DOHH2 (cell line): ENCODE measurements at regions not wholly inside any gene's neighbourhood (a gene's known extent, or its start where the extent isn't known, plus 50 kb on each side); places are given as distances from the start of the nearest gene placed in this dataset.

ENCODE experiments used
- H3F3A ChIP-seq: fragments of 200-600 bp; sonication (generic), shearing (Covaris generic); 2 replicates; pipeline ENCODE4 v1.6.0; 2016; ENCODE audit warnings: antibody characterized with exemption, mild to moderate bottlenecking; ENCODE audit not compliant: control insufficient read depth, insufficient read depth
- H3K27ac ChIP-seq: fragments of 200-600 bp; sonication (generic); 2 replicates; pipeline ENCODE4 v1.5.1; 2014; ENCODE audit warnings: low read depth, mild to moderate bottlenecking, low read length, moderate library complexity
- H3K27me3 ChIP-seq: fragments of 200-600 bp; sonication (generic); 2 replicates; pipeline ENCODE4 v1.6.1; 2014; ENCODE audit warnings: mild to moderate bottlenecking, low read length, mixed read lengths; ENCODE audit not compliant: control insufficient read depth
- H3K36me3 ChIP-seq: fragments of 200-600 bp; sonication (generic); 2 replicates; pipeline ENCODE4 v1.6.1; 2014; ENCODE audit warnings: mild to moderate bottlenecking, low read length, moderate library complexity, mixed read lengths; ENCODE audit not compliant: control insufficient read depth
- H3K4me1 ChIP-seq: fragments of 200-600 bp; sonication (generic); 2 replicates; pipeline ENCODE4 v1.6.1; 2014; ENCODE audit warnings: mild to moderate bottlenecking, low read length, mixed read lengths; ENCODE audit not compliant: control insufficient read depth
- H3K4me2 ChIP-seq: fragments of 200-600 bp; sonication (generic); 2 replicates; pipeline ENCODE4 v1.6.0; 2014; ENCODE audit warnings: mild to moderate bottlenecking, low read length, moderate library complexity
- H3K4me3 ChIP-seq: fragments of 200-600 bp; sonication (generic); 2 replicates; pipeline ENCODE4 v1.5.1; 2014; ENCODE audit warnings: mild to moderate bottlenecking, low read length, mixed read lengths
- H3K79me2 ChIP-seq: fragments of 200-600 bp; sonication (generic); 2 replicates; pipeline ENCODE4 v1.6.1; 2014; ENCODE audit warnings: mild to moderate bottlenecking, low read length, mixed read lengths; ENCODE audit not compliant: control insufficient read depth
- H3K9me2 ChIP-seq: fragments of 200-600 bp; sonication (generic); replicated peaks from 2 replicates; pipeline ENCODE4 v1.6.1; 2014; ENCODE audit warnings: mild to moderate bottlenecking, low read length, mixed read lengths; ENCODE audit not compliant: control insufficient read depth
- H3K9me3 ChIP-seq: fragments of 200-600 bp; sonication (generic); 2 replicates; pipeline ENCODE4 v1.6.1; 2014; ENCODE audit warnings: antibody characterized with exemption, low read length, mixed read lengths; ENCODE audit not compliant: control insufficient read depth, insufficient read depth
- H4K20me1 ChIP-seq: fragments of 200-600 bp; sonication (generic); 2 replicates; pipeline ENCODE4 v1.6.0; 2014; ENCODE audit warnings: low read depth, mild to moderate bottlenecking, antibody characterized with exemption, low read length, moderate library complexity; ENCODE audit not compliant: control insufficient read depth, insufficient read depth
- EZH2phosphoT487 ChIP-seq: fragments of 200-600 bp; sonication (generic); IDR thresholded peaks from 2 replicates; pipeline ENCODE4 v1.6.1; 2017; ENCODE audit warnings: borderline replicate concordance, mild to moderate bottlenecking, antibody characterized with exemption, low read length, moderate library complexity, mixed read lengths
- TF ChIP-seq, protein P1 (sequence below): fragments of 200-600 bp; sonication (generic); IDR thresholded peaks from one replicate; pipeline ENCODE4 v1.5.1; 2014; ENCODE audit warnings: antibody characterized with exemption, mild to moderate bottlenecking, low read depth, low read length; ENCODE audit not compliant: poor library complexity, severe bottlenecking

DNA sequence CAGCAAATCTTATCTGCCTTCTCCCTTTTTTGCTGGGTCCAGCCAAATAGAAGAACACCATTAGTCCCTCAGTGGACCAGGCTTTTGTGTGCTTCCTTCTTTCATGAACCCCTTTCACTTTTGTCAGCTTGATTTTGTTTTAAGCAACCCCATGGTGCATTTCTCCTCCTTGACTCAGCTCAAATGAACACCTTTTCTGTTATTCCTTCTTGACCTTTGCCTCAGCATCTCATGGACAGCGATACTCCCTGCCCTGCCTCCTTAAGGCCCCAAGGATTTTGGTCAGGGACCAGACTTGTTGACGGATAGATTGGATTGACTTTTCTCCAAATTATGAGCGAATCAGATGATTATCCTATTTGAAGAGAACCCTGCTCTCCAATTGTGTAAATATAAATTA lies 356.6 kb upstream of the USP24 start:
- no peaks in the 10 kb centered on the region for H3K4me1 ChIP-seq
- no peaks in the 10 kb centered on the region for H3K9me2 ChIP-seq
- H3K27ac ChIP-seq, result no peak overlapping the region
- H3K36me3 ChIP-seq, result no peaks in the 10 kb centered on the region
- H3K27me3 ChIP-seq, result no peaks in the 10 kb centered on the region
- H3F3A ChIP-seq, result no peaks in the 10 kb centered on the region
- H3K79me2 ChIP-seq, result no peaks in the 10 kb centered on the region
- no peak overlapping the region for H3K4me3 ChIP-seq
- H4K20me1 ChIP-seq, result no peaks in the 10 kb centered on the region
- no peak overlapping the region for H3K4me2 ChIP-seq
- no peaks in the 10 kb centered on the region for H3K9me3 ChIP-seq
- TF ChIP-seq EZH2phosphoT487, result no peak
- TF ChIP-seq, protein P1, sequence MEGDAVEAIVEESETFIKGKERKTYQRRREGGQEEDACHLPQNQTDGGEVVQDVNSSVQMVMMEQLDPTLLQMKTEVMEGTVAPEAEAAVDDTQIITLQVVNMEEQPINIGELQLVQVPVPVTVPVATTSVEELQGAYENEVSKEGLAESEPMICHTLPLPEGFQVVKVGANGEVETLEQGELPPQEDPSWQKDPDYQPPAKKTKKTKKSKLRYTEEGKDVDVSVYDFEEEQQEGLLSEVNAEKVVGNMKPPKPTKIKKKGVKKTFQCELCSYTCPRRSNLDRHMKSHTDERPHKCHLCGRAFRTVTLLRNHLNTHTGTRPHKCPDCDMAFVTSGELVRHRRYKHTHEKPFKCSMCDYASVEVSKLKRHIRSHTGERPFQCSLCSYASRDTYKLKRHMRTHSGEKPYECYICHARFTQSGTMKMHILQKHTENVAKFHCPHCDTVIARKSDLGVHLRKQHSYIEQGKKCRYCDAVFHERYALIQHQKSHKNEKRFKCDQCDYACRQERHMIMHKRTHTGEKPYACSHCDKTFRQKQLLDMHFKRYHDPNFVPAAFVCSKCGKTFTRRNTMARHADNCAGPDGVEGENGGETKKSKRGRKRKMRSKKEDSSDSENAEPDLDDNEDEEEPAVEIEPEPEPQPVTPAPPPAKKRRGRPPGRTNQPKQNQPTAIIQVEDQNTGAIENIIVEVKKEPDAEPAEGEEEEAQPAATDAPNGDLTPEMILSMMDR, result no peak

DNA sequence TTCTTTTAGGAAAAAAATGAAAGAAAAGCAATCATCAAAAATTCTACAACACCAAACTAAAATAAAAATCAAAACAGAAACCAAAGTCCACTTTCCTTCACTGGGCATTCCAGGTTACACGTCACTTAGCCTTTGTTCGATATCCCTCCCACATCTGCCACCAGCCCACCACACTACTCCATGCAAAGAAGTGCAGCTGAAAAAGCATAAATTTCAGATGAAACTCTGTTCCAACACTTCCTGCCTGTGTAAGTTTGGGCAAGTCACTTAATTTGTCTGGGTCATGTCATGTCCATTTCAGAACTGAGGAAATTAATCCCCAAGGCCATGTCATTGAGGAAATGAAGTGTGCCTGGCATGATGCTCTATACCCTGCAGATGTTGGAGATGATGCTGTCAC lies 354.3 kb upstream of the USP24 start:
- no peaks in the 10 kb centered on the region for H3K9me2 ChIP-seq
- H3K4me1 ChIP-seq, result no peaks in the 10 kb centered on the region
- H3K4me2 ChIP-seq, result no peak overlapping the region
- H3K79me2 ChIP-seq, result no peaks in the 10 kb centered on the region
- no peaks in the 10 kb centered on the region for H3K36me3 ChIP-seq
- no peak overlapping the region for H3K4me3 ChIP-seq
- no peak for TF ChIP-seq EZH2phosphoT487
- TF ChIP-seq, protein P1, result no peak
- no peaks in the 10 kb centered on the region for H3F3A ChIP-seq
- no peaks in the 10 kb centered on the region for H4K20me1 ChIP-seq
- H3K27ac ChIP-seq, result no peak overlapping the region
- no peaks in the 10 kb centered on the region for H3K27me3 ChIP-seq
- no peaks in the 10 kb centered on the region for H3K9me3 ChIP-seq

DNA sequence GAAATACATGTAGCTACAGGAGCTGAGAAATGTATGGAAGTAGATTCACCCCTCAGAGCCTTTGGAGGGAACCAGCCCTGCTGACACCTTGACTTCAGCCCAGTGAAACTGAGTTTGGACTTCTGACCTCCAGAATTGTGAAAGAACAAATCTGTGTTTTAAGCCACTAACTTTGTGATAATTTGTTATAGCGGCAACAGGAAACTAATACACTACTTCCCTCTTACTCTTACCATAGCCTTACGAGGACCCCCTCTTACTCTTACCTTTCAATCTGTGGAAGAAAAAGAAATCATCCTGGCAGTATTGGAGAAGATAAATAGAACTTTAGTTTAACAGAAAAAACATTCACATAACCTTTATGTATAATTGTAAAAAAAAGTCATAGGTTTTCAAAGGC lies 353.6 kb upstream of the USP24 start:
- H3K9me2 ChIP-seq, result no peaks in the 10 kb centered on the region
- H3K27me3 ChIP-seq, result no peaks in the 10 kb centered on the region
- H3K4me3 ChIP-seq, result no peak overlapping the region
- TF ChIP-seq EZH2phosphoT487, result no peak
- TF ChIP-seq, protein P1, result no peak
- H3K9me3 ChIP-seq, result no peaks in the 10 kb centered on the region
- H3K4me1 ChIP-seq, result no peaks in the 10 kb centered on the region
- no peak overlapping the region for H3K27ac ChIP-seq
- H4K20me1 ChIP-seq, result no peaks in the 10 kb centered on the region
- no peaks in the 10 kb centered on the region for H3K36me3 ChIP-seq
- no peaks in the 10 kb centered on the region for H3F3A ChIP-seq
- no peak overlapping the region for H3K4me2 ChIP-seq
- no peaks in the 10 kb centered on the region for H3K79me2 ChIP-seq

DNA sequence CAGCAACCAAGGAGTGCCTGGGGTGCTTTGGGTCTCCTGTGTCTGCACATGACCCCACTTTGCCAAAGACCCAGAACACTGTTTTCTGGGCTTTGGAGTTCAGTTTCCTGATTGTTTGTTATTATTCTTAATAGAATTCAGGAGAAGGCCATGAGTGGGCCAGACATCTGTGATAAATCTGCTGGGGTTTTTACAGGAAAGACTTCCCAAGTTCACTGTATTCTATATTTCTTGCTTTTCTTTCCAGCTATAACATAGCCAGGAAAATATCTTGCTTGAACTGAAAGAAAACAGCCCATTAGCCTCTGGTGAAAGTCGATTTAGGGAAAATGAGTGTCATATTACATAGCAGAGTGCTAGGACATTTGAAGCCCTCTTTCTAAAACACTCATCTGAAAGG lies 345.1 kb upstream of the USP24 start:
- Histone ChIP-seq H3K27ac (no peak overlapping the region), H4K20me1 (no peaks in the 10 kb centered on the region), H3K4me2 (no peak overlapping the region), H3K4me1 (no peaks in the 10 kb centered on the region), H3K36me3 (no peaks in the 10 kb centered on the region), H3K9me2 (no peaks in the 10 kb centered on the region), H3F3A (no peaks in the 10 kb centered on the region), H3K4me3 (no peak overlapping the region), H3K79me2 (no peaks in the 10 kb centered on the region), H3K27me3 (no peaks in the 10 kb centered on the region), H3K9me3 (no peaks in the 10 kb centered on the region)
- TF ChIP-seq EZH2phosphoT487, result no peak
- TF ChIP-seq, protein P1, result no peak
